ENCODE measurements at regions not wholly inside any gene's neighbourhood (a gene's known extent, or its start where the extent isn't known, plus 50 kb on each side); places are given as distances from the start of the nearest gene placed in this dataset.

GRCh38 chr13:29958476-29958875 is 108.1 kb upstream of the UBL3 start:
- no peak for TF ChIP-seq CTCF (IDR thresholded peaks at IDR 0.05; ENCODE audit: insufficient read depth, low read depth, low read length, missing control alignments)
- DNase-seq (ENCODE audit: low read depth): no peak
- H3K4me3 ChIP-seq (ENCODE audit: low read length): no peak overlapping the region

- H3K4me3 ChIP-seq (ENCODE audit: low read length): no peak overlapping the region
- TF ChIP-seq CTCF (IDR thresholded peaks at IDR 0.05; ENCODE audit: insufficient read depth, low read depth, low read length, missing control alignments): no peak
- no peak for DNase-seq (ENCODE audit: low read depth)
Measured at GRCh38 chr13:29957320-29957719, 106.9 kb upstream of the UBL3 start.

- no peak for DNase-seq (ENCODE audit: low read depth)
- no peak for TF ChIP-seq CTCF (IDR thresholded peaks at IDR 0.05; ENCODE audit: insufficient read depth, low read depth, low read length, missing control alignments)
- no peak overlapping the region for H3K4me3 ChIP-seq (ENCODE audit: low read length)
Measured at GRCh38 chr13:29956853-29957252, 106.4 kb upstream of the UBL3 start.

DNA sequence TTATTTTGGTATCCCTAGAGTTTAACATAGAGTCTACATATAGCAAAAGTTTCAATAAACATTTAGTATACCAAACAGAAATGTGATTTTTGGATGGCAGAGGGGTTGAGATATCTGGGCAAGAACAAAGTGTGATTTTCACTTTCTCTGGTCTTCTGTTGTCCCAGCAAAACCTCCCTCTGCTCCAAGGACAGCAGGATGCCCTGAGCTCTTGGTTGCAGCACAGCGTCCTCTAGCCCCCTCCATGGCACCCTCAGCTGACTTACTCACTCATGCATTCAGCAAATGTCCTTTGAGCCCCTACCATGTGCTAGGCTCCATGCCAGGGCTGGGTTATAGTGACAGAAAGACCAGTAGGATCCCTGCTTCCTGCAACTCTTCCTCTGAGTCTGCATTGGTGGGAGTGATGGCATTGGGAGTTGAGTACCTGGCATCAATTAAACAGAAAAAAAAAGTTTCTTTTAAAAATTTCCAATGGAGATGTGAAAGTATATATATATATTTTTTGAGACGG is 104.8 kb upstream of the UBL3 start:
- no peak overlapping the region for H3K4me3 ChIP-seq (ENCODE audit: low read length)
- DNase-seq (ENCODE audit: low read depth): no peak
- TF ChIP-seq CTCF (IDR thresholded peaks at IDR 0.05; ENCODE audit: insufficient read depth, low read depth, low read length, missing control alignments): no peak

DNA sequence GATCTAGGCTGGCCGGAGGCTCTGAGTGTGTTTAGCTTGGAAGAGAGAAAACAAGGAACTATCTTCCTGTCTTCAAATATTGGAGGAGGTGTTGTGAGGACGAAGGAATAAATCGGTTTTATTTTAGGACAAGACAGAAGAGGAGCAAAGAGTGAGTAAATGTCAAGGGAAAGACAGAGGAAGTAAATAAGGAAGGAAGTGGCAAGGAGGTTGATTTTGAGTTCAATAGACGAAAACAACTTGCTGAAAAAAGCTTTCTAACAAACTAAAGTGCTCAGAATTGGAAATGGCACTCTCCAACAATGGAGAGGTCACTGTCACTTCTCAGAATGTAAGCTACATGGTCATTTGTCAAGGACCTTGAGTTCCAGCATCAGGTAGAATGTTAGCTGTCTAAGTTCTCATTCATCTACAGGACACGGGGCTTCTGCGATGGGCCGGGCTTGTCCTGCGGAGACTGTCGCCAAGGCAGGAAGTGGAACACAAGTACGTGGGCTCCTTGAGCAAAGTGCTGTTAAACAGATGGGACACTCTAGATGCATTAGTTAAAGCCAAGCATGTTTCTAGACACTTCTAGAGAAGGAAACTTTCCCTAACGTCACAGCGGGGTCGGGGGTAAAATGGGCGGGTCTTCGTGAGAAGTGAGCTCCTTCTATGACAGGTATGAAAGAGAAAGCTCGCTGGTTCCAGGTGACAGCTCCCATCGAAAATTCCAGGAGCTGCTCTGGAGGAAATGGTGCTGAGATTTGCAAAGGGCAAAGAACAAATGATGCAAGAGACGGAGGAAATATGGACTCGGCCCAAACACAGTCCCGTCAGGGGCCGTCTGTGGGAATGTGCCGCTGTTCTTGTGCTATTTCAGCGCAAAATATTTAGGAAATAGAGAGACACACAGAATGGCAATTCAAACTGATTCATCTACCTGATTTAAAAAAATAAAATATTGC is 103.9 kb upstream of the UBL3 start:
- no peak for DNase-seq (ENCODE audit: low read depth)
- H3K4me3 ChIP-seq (ENCODE audit: low read length): no peak overlapping the region
- no peak for TF ChIP-seq CTCF (IDR thresholded peaks at IDR 0.05; ENCODE audit: insufficient read depth, low read depth, low read length, missing control alignments)

DNA sequence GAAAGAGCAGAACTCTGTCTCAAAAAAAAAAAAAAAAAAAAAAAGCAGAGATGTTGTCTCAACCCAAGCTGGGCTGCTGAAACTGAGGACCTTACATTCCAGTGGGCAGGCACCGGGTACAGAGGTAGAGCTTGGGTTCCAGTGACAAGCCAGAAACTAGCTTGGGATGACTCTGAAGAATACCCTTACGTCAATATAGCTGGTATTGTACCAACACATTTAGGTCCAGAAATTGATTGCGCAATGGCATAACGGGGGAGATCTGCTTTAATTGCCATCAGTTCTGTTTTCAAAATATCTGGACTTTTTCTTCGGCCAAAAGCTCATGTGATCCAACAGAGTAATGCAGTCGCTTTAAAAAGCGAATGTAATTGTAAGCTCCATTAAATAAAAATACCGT is 103.1 kb upstream of the UBL3 start:
- DNase-seq (ENCODE audit: low read depth): no peak
- H3K4me3 ChIP-seq (ENCODE audit: low read length): no peak overlapping the region
- TF ChIP-seq CTCF (IDR thresholded peaks at IDR 0.05; ENCODE audit: insufficient read depth, low read depth, low read length, missing control alignments): no peak

All from epithelial cell of esophagus (primary cell).